GM12892 (cell line): ENCODE measurements at regions not wholly inside any gene's neighbourhood (a gene's known extent, or its start where the extent isn't known, plus 50 kb on each side); places are given as distances from the start of the nearest gene placed in this dataset.
A peak's percentile ranks its signal among the peaks of the same experiment; 100 is the strongest.
"Not testable (repeated sequence)": the region's sequence is repeated elsewhere in the genome, so short reads cannot be mapped to it uniquely, and the experiment has no call there.

ENCODE experiments used
- DNase-seq: peaks from one replicate; pipeline ENCODE4 v3.0.0; 2011; ENCODE audit not compliant: insufficient read length
- FAIRE-seq: peaks from 2 replicates; lab custom pipeline; 2011; peaks lifted over from hg19 to GRCh38; lab: Jason Lieb, UNC
- POLR2A ChIP-seq: IDR thresholded peaks from 2 replicates; pipeline ENCODE4 v1.6.1; 2011; ENCODE audit warnings: low read depth, low read length, control low read depth
- POLR2AphosphoS5 ChIP-seq: IDR thresholded peaks from 2 replicates; pipeline ENCODE4 v1.6.1; 2011; ENCODE audit warnings: low read depth, low read length, control low read depth
- TAF1 ChIP-seq: IDR thresholded peaks from 2 replicates; pipeline ENCODE4 v1.6.1; 2011; ENCODE audit warnings: low read depth, mild to moderate bottlenecking, control low read depth, low read length, borderline replicate concordance

DNA sequence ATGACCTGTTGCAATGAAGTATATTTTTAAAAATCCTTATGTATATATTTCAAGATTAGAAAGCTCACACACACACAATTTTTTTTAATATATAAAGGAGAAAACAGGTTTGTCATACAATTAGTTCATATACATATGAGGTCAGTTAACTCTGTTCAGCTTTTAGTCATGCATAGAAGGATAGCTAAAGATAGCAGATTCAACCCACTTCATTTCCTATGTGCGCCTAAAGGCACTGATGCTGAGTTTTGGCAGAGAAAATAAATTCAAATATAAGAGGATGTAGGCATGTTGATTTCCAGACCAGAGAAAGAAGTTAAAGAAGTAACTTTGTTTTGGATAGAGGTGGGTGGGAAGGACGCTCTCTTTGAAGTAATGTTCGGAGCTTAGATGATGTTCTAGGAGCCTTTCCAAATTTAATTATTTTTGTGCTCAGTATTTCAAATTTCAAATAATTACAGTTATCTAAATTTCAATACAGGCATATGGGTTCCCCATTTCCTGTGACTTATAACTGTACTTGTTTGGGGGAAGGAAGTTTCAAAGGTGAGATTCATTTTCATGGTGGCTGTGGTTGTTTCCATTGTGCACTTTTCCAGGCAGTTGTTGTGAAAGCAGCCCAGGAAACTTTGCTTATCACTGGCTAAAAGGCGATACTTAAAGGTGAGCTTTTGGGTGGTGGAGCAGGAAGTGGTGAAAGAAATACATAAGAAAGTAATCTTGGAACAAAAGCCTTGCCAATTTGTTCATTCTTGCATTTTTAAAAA, 523.4 kb upstream of the FANCL start:
- DNase-seq = no peak
- FAIRE-seq = no peak
- TF ChIP-seq POLR2AphosphoS5 = no peak
- TF ChIP-seq POLR2A = no peak
- no peak for TF ChIP-seq TAF1

DNA sequence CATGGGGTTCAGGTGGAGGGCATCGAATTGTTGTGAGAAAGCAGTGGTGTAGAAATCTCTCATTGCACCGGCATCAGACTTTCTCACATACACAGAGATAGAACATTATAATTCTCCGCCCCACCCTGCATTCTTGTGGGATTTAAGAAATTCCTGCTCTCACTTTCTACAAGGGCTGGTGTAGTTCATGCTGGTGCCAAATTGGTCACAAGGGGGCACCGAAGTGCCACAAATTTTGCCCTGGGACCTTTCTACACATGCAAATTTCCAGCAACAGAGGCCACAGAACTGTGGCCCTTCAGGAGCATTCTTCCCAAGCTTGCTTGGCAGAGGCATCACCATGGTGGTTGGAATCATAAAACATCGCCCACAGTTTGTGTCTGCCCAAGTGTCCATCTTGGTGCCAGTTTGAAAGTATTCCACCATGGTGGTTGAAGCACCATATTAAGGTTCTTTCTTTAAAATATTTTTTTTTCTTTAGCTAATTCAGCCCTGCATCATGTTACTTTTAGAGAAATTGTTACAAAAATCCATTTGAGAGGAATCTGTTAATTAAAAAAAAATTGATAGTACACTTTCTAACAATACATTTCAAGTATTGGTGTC, 521.2 kb upstream of the FANCL start:
- TF ChIP-seq TAF1 (no peak), POLR2AphosphoS5 (no peak), POLR2A (no peak)
- FAIRE-seq (peak; percentile 88), DNase-seq (no peak)

DNA sequence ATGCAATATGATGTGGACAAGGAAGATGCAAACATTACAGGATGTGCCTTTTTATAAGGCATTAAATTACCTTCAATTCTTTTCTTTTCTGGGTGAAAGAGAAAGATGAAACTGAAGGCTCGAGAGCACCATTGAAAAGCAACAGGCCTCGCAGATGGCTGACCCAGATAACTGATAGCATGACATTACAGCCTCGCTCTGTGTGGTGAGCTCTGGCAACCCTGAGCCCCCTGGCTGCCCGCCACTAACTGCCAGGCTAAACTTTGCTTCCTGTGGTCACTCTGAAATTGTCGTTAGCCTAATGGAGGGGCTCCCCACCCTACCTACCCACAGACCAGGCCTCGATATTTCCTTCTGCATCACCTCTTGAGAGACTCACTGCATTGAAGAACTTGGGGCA, 516.8 kb upstream of the FANCL start:
- TF ChIP-seq POLR2A (no peak), TAF1 (no peak), POLR2AphosphoS5 (no peak)
- no peak for FAIRE-seq
- DNase-seq = no peak

DNA sequence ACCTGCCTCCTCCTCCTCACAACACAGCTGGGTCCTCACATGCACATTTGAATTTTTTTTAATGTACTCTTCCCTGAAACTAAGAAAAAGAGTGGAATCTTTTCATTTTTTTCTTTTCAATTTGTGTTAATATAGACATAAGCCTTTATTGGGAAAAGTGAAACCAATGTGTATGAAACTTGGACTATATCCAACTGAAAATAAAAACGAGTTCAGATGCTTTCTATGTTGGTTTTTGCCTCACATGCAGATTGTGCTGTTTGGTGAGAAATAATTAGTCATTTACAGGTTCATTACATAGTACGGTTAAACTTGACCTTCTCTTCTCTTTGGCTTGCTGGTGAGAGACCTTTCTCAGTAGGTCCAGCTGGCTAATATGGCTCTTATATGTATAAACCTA, 515.2 kb upstream of the FANCL start:
- FAIRE-seq (no peak), DNase-seq (no peak)

DNA sequence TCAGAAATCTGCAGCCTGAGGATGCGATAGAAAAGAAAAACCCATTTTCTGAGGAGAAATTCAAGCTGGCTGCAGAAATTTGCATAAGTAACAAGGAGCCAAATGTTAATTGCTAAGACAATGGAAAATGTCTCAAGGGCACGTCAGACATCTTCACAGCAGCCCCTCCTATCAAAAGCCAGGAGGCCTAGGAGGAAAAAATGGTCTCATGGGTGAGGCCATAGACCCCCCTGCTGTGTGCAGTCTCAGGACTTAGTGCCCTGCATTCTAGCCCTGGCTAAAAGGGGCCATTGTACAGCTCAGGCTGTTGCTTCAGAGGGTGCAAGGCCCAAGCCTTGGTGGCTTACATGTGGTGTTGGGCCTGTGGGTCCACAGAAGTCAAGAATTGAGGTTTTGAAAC, 511.4 kb upstream of the FANCL start:
- not testable (repeated sequence) for DNase-seq, FAIRE-seq

More for the DNA sequence above, 515.2 kb upstream of the FANCL start:
- no peak for TF ChIP-seq POLR2AphosphoS5

DNA sequence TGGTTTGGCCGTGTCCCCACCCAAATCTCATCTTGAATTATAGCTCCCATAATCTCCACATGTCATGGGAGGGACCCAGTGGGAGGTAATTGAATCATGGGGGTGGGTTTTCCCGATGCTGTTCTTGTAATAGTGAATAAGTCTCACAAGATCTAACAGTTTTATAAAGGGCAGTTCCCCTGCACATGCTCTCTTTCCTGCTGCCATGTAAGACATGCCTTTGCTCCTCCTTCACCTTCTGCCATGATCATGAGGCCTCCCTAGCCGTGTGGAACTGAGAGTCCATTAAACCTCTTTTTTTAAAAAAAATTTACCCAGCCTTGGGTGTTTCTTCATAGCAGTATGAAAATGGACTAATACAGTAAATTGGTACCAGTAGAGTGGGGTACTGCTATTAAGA, 510.6 kb upstream of the FANCL start:
- FAIRE-seq, DNase-seq: not testable (repeated sequence)

DNA sequence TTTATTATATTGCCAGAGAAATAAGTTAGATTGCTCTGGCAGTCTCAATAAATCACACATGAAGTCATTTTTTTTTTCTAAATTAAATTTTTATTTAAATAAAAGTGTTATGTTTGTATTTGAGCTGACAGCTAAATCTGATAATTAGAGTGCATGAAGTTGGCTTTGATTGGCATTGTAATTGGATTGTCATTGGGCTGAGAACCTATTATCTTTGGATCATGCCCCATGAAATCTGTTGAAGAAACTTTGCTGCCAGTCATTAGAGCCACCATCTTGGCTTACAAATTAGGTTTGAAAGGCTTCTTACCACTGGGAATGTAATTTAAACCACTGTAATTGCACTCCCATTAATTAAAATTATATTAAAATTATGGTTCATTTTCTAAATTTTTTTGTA, 507.9 kb upstream of the FANCL start:
- DNase-seq (no peak), FAIRE-seq (no peak)
- TF ChIP-seq POLR2AphosphoS5 = no peak

DNA sequence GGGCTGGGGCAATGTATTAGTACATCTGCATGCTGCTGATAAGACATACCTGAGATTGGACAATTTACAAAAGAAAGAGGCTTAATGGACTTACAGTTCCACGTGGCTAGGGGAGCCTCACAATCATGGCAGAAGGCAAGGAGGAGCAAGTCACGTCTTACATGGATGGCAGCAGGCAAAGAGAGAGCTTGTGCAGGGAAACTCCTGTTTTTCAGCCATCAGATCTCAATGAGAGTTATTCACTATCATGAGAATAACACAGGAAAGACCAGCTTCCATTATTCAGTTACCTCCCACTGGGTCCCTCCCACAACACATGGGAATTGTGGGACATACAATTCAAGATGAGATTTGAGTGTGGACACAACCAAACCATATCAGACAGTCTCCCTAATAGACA, 504.2 kb upstream of the FANCL start:
- not testable (repeated sequence) for FAIRE-seq, DNase-seq

DNA sequence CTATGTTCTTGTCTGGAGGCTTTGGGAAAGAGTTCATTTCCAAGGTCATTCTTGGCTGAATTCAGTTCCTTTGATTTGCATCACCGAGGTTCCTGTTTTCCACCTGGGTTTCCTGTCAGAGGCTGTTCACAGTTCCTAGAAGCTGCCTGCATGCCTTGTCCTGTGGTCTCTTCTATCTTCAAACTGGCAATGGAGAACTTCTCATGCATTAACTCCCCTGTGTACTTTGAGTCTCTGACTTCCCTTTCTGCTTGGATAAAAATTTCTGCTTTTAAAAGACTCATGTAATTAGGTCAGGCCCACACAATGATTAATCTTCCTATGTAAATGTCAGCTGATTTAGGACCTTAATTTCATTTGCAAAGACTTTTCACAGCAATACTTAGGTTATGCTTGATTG, 499.3 kb upstream of the FANCL start:
- DNase-seq (no peak), FAIRE-seq (no peak)
- TF ChIP-seq TAF1 (no peak), POLR2A (no peak), POLR2AphosphoS5 (no peak)

DNA sequence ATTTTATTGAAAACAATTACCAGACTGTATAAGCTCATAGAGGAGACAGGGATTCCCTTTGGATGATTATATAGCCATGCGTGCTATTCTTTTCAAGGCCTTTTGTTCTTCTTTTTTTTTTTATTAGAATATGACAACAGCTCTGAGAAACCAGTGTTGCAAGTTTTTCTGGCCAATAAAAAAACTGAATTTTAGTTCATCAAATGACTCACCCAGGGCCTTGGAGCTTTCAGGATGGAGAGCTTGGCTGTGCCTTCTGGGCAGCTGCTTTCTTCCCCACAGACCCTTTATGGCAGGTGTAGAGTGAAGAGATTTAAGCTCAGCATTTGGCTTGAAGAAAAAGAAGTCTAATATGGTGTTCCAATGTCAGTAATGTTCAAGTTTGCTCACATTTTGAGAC, 497.9 kb upstream of the FANCL start:
- FAIRE-seq (no peak), DNase-seq (no peak)
- TF ChIP-seq POLR2A = no peak
- no peak for TF ChIP-seq TAF1
- TF ChIP-seq POLR2AphosphoS5 = no peak

DNA sequence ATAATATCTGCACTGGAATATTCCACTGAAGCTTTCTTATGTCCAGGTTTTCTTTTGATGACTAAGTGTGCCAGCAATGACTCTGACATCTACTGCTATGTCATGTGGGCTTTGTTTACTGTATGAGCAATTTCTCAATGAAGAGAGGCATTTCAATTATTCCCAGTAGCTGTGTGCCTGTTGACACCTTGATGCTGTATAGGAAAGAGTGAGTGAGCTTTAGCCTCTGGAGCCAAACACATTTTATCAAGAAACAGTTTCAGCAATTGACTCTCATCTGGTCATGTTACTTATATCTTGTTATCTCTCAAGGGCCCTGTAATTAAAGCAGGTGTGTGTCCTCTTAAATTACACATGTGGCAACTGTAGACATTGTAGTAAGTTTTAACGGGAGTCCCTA, 493.2 kb upstream of the FANCL start:
- TF ChIP-seq POLR2AphosphoS5 = no peak
- no peak for TF ChIP-seq TAF1
- no peak for TF ChIP-seq POLR2A
- no peak for FAIRE-seq
- DNase-seq = no peak

DNA sequence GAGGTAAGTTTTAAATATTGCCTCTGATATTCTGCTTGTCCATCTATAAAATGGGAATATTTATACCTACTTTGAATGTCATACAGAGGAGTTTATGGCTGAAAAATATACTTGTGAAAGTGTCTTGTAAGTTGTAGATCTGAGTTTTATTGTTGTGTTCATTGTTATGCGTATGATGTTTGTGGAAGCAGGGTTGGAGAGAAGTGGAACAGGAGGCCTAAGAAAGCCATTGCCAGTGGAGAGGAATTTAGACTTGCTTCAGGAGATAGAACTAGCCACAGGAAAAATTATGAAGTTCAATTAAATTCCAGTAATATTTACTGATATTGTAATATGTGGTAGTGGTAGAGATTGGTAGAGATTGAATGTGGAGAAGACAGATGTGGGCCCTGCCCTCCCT, 491.9 kb upstream of the FANCL start:
- FAIRE-seq = no peak
- no peak for DNase-seq
- no peak for TF ChIP-seq TAF1
- TF ChIP-seq POLR2A = no peak
- TF ChIP-seq POLR2AphosphoS5 = no peak

DNA sequence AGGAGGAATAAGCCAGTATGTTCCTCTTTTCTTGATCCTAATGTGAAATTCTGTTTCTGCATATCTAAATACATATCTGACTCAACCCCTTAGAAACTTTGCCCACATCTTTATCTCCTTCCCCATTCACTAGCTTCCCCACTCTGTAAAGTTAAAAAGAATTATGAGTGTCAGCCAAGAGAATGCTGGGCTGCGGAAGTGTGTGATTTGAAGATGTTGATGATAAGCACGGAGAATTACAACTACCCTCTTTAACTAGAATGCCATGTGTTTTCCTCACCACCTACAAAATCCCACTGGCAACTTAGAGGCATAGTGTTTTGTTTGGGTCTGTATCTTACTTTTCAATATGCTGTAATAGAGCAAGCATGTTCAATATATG, 490.4 kb upstream of the FANCL start:
- no peak for TF ChIP-seq POLR2A
- no peak for TF ChIP-seq POLR2AphosphoS5
- TF ChIP-seq TAF1 = no peak
- FAIRE-seq (no peak), DNase-seq (no peak)

DNA sequence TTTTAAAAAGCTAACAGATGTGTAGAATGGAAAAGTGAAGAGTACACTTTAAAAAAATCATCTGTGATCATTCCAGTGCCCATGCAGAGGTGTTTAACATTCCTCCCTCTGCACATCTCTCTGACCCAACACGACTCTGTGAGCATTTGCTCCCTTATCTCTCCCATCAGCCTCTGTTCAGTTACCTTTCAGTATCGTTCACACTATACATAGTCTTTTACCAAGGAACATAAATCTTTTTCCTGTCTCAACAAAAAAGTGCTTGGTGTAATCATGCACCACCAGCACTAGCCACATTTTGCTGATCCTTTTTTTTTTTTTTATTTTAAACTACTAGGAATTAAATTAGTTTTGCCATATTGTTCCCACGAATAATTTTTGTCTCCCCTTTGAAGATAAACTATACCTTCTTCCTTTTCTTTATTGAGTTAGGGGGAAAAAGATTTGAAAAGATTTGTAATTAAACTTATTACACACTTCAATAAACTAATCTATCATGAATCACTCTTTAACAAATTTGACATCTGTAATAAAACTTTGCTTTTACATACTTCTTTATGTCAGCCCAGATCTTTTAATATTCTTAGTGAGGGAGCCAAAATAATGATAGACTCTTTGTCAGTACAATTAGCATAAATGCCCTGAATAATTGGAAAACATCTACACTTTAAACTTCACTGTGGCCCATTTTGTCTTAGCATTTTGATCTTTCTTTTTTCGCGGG, 489.8 kb upstream of the FANCL start:
- TF ChIP-seq TAF1 (no peak), POLR2A (no peak), POLR2AphosphoS5 (no peak)

More for the DNA sequence above, 489.8 kb upstream of the FANCL start:
- FAIRE-seq = no peak
- DNase-seq = no peak
